Testis (tissue), 2 donors: ENCODE measurements at regions not wholly inside any gene's neighbourhood (a gene's known extent, or its start where the extent isn't known, plus 50 kb on each side); places are given as distances from the start of the nearest gene placed in this dataset.

Experiments
- CTCF ChIP-seq, 3 experiments: fragments of 450-650 bp in 2 of 3; fragments of 200-600 bp in 1 of 3; sonication (generic) in 1 of 3; IDR thresholded peaks; one replicate each; pipeline ENCODE4 v1.5.1; 2016 to 2019; ENCODE audit warnings: antibody characterized with exemption in 3 of 3, mild to moderate bottlenecking in 2 of 3, moderate library complexity in 1 of 3
- POLR2A ChIP-seq: fragments of 450-650 bp; IDR thresholded peaks from one replicate; pipeline ENCODE4 v1.6.1; 2017; ENCODE audit warnings: antibody characterized with exemption, mild to moderate bottlenecking, moderate library complexity

- TF ChIP-seq CTCF (IDR thresholded peaks at IDR 0.05) (no peak), POLR2A (no peak)
Observed at GRCh38 chr5:125327676-125328075, 581.2 kb upstream of the ZNF608 start.
